HK-2 (cell line): ENCODE measurements at regions not wholly inside any gene's neighbourhood (a gene's known extent, or its start where the extent isn't known, plus 50 kb on each side); places are given as distances from the start of the nearest gene placed in this dataset.

ENCODE experiments used
- DNase-seq: peaks from one replicate; pipeline ENCODE4 v3.0.0-alpha.2; 2018; ENCODE audit not compliant: unreplicated experiment

DNA sequence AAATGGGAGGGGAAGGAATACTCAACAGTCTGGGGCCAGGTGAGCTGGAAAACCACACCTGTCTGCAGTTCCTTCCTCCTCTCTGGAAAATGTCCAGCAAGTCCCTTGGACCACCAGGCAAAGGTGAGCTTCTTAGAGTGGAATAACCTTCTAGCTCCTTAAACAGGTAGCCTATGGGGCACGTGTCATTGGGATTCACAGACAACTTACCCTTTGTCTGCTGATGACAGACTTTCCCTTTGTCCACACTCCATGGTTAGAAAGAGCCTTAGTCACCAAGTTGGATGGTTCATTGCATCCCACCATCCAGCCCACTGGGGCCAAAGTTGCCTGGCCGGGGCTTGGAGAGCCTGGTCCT, 98.0 kb upstream of the ITGA6 start:
- no peak for DNase-seq

GRCh38 chr2:172329774-172330671, 97.4 kb upstream of the ITGA6 start:
- no peak for DNase-seq

DNA sequence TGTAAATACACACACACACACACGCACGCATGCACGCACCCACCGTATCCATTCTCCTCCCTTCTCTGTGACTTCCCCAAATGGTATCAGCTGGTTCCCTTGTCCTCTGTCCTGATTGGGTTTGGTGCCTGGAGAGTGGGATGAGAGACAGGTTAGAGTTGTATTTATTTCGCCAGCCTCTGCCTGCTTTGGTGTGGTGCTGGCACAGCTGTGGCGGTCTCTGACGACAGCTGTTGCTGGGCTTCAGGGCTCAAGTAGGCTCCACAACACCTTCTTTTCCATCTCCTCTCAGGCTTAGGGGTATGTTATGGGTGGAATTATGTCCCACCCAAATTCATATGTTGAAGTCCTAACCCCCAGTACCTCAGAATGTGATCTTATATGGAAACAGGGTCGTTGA, 94.9 kb upstream of the ITGA6 start:
- DNase-seq, result no peak

DNA sequence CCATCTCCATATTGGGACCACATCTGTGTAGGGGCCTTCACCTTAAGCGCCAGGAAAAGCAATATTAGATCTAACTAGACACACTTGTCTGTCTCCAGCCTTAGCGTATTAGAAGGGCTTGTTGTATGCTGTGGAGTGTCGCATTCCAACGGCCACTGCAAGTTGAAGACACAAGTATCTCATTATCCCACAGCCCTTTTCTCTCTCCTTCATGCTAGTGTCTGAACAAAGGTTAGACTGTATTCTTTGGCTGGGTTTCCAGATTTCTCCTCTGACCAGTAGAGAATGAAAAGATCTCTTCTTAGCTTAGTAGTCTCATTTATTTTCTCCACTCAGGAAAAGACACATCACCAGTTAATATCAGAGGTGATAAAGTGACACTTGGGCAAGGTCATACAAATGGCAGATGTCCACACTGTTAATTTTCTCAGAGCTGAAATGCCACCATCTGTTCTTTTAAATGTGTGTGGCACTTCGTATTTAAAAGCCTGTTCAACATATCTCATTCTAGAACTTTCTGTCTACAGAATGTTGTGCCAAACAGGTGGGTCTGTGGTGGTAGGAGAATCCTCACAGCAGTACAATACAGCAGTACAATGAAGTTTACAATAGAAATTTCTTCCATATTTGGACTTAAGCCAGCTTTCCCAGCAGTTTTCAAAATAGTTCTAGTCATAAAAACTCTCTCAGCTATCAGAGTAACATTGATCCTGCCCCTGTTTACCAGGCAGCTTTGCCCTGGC, 94.0 kb upstream of the ITGA6 start:
- no peak for DNase-seq

DNA sequence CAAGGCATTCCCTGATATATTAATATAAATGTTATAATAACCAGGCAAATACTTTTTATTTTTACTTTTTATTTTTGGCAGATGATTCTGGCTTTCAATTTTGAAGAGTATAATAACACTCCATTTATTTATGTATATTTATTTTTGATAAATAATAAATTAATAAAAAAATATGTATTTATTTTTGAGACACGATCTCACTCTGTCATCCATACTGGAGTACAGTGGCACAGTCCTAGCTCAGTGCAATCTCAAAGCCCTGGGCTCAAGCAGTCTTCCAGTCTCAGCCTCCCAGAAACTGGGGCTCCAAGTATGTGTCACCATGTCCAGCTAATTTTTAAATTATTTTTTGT, 93.4 kb upstream of the ITGA6 start:
- DNase-seq, result no peak

DNA sequence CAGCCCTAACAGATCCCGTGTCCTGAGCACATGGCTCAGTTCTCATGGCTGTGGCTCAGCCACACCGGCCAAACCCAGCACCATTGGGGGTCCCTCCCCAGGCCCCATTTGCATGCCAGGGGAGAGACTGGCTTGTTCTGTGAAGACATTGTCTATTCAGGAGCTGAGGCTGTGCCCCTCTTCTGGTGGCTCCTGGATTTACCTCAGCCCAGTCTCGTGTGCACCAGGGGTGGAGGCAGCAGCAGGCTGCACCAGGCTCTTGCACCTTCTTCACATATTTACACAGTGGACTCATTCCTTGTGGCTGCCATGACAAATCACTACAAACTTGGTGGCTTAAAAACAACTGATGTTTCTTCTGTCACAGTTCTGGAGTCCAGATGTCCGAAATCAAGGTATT, 92.4 kb upstream of the ITGA6 start:
- DNase-seq, result no peak

DNA sequence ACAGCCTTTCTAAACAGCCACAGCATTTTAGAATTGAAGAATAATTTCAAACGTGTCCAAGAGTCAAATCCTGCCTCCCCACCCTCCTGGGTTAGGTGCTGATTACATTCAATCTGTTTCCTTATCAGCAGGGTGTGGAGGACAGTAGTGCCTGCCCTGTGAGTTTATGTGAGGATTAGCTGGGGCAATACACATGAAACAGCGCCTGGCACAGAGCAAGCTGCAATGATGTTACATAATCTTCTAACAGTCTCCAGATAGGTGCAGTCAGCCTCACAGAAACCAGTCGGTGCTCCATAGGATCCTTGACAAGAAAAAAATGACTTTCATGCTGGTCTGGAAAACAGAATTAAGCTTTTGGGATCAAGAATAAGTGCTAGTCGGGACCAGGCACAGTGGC, 91.7 kb upstream of the ITGA6 start:
- no peak for DNase-seq

- DNase-seq, result no peak
These were observed 90.7 kb upstream of the ITGA6 start for GRCh38 chr2:172336681-172337080.

GRCh38 chr2:172339371-172340010, 87.9 kb upstream of the ITGA6 start:
- DNase-seq, result no peak

- DNase-seq, result no peak
These were observed 87.0 kb upstream of the ITGA6 start for GRCh38 chr2:172340394-172340793.

- DNase-seq, result no peak
These were observed 85.3 kb upstream of the ITGA6 start for GRCh38 chr2:172342078-172342477.

GRCh38 chr2:172342611-172343010, 84.8 kb upstream of the ITGA6 start:
- DNase-seq, result no peak

DNA sequence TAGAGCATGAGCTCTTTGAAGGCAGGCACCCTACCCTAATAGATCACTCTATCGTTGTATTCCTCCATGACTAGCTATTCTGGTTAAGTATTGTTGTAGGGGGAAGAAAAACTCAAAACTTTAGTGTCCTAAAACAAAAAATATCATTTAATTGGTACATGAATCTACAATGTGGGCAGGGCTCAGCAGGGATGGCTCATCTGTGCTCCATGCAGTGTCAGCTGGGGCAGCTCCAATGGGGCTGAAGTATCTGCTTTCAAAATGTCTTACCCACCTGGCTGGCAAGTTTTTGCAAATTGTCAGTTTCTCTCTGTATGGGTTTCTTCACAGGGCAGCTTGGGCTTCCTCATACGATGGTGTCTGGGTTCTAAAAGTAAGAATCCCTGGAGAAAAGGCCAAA, 83.2 kb upstream of the ITGA6 start:
- no peak for DNase-seq

- no peak for DNase-seq
These were observed 81.3 kb upstream of the ITGA6 start for GRCh38 chr2:172345956-172346555.

DNA sequence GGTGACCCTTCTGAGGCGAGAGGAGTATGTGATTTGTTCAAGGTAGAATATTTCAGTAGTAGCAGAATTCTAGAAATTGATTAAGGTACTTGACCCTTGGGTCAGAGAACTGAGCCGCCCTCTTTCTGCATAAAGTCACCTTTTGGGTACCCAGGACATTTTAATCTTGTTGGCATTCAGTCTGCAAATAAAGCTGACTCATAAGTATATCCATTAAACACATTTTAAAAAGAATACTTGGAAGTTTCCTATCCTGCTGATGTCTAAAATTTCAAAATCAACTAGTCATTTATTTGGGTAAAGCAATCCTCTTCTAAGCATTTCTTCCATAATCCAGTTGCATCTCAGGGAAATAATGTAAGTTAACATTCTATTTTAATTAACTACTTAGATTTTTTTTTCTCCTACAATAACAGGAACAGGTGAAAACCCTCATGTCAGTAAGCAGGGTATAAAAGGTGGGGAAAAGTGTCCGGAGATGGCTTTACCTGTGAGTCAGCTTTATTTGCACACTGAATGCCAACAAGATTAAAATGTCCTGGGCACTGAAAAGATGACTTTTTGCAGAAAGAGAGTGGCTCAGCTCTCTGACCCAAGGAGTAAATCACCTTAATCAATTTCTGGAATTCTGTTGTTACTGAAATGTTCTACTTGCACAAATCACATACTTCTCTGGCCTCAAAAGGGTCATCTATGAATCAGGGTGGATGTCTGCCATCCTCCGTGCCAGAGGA, 78.7 kb upstream of the ITGA6 start:
- DNase-seq, result no peak

DNA sequence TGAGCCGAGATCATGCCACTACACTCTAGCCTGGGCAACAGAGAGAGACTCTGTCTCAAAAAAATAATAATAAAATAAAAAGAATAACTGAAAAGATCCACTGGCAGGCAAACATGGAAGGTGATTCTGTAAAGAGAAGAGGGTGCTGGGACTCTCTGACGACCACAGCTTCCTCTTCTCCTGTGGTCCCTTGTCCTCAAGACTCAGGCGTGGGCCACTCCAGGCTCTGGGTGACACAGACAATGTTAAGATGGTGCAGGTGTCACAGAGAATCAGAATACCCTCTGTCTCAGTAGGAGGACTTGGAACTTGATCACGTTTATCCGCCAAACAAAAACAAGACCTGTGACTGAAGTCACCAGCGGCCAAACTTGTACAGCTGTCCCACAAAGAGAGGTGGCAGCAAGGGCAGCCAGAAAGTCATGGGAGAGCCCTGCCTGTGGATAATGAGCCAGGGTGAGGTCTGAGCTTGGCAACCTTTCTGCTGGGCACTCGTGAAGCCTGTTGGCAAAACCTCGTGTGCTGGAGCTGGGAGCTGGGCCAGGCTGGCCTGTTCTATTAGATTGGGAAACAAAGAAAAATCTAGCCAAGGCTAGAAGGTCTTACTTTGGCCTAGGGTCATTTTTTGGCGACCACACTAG, 76.4 kb upstream of the ITGA6 start:
- no peak for DNase-seq

- DNase-seq, result no peak
These were observed 75.8 kb upstream of the ITGA6 start for GRCh38 chr2:172351586-172351985.

DNA sequence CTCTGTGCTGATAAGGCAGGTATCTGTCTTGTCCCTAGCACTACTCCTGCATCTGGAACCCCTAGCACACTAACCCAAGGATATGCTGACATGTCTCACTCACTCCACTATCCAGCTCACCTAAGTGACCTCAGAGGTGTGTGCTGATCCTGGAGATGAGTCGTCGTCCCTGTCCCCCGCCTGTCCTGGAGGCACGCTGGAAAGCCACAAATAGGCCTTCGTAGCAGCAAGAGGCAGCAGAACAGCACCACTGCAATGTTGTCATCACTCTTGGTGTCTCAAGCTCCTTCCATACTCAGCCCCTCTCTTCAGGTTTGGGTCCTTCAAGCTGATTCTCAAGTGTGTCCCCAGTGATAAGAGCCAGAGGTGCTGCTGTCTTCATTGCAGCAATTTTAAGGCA, 73.0 kb upstream of the ITGA6 start:
- no peak for DNase-seq

DNA sequence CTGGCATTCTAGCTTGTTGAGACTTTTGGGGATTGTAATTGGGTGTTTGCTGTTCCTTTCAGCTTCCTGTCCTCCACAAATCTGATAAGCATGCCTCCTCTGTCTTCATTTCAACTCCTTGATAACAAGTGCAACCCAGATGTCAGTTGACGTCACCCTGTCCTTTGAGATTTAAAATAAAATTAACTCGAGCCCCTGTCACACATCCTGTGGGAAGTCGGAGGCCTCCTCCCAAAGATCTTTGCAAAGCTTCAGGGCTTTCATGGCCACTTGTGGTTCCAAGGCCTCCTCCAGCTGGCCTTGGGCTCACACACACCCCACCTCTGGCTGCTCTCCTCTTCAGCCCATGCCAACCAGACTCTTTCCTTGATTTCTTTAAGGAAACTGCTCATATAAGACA, 69.9 kb upstream of the ITGA6 start:
- no peak for DNase-seq

DNA sequence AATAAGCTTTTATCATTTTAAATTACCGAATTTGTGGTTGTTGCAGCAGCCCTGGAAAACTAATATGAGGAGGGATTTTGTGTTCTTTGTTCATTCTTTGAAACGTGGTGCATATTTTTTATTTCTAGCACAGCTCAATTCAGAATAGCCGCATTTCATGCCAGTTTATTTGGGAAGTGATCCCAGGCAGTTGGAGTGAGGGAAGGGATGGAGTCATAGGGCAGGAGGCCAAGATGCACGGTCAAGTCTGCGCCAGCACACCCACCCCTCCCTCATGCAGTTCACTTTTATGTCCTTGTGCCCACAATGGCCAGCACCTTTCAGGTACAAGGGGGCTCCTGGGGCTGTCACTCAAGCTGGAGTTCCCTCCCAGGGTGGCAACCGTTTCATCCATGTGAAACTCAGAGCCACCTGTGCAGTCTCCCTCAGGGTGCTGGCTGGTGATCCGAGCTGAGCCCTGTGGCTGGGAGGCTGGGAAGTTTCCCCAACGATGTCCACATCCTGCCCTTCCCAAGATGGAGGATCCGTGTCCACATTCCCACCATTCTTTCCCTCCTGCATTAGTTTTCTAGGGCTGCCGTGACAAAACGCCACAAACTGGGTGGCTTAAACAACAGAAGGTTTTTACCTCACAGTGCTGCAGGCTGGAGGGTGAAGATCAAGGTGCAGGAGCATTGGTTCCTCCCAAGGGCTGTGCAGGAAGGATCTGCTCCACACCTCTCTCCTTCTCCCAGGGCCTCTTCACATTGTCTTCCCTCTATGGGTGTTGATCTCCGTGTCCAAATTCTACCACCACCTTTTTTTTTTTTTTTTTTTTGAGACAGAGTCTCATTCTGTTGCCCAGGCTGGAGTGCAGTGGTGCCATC, 68.5 kb upstream of the ITGA6 start:
- no peak for DNase-seq
